HG03139 (cell line): ENCODE measurements at regions not wholly inside any gene's neighbourhood (a gene's known extent, or its start where the extent isn't known, plus 50 kb on each side); places are given as distances from the start of the nearest gene placed in this dataset.
"Not testable (repeated sequence)": the region's sequence is repeated elsewhere in the genome, so short reads cannot be mapped to it uniquely, and the experiment has no call there.

Source experiments
- ATAC-seq: cut with Tn5 transposase; IDR thresholded peaks from one replicate; pipeline ENCODE4 v1.9.1; 2021; ENCODE audit not compliant: unreplicated experiment

DNA sequence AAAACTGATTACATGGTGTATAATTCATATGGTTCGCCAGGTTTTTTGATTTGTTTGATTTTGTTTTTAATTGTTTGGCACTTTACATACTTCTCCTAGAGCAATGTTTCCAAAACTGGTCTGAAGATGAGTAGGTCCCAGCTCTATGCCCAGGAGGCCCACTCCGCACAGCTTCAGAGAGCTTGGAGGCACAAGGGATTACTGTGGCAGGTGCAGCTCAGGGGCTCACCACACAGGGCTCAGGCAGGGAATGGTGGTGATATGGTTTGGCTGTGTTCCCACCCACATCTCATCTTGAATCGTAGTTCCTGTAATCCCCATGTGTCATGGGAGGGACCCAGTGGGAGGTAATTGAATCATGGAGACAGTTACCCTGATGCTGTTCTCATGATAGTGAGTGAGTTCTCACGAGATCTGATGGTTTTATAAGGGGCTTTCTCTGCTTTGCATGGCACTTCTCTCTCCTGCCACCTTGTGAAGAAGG, 296.6 kb downstream of the MED10 start:
- no peak for ATAC-seq

DNA sequence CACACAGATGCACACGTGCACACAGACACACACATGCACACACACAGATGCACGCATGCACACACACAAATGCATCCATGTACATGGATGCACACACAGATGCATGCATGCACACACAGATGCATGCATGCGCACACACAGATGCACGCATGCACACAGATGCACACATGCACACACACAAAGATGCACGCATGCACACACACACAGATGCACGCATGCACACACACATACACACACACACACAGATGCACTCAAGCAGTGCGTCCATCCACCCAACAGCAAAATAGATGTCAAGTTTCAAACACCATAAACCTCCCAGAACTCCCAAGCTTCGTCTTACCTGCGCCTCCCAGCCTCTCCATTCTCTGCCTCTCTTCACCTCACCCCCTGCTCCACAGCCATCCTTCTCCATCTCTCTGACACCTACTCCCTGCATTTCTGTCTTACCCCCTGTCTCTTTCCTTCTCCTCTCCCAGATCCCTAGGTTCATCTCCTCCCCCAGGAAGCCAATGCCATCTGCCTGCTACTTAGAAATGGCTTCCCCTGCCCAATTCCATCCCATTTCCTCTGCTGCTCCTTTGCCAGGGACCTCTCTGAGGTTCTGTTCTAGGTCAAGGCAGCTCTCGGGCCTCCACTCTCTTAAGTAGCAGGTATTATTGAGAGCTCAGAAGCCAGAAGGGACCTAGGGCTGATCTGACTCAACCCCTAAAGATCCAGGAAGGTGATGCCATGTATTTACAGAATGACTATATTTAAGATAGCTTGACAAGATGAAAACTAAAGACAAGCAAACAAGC, 297.2 kb downstream of the MED10 start:
- ATAC-seq = no peak

DNA sequence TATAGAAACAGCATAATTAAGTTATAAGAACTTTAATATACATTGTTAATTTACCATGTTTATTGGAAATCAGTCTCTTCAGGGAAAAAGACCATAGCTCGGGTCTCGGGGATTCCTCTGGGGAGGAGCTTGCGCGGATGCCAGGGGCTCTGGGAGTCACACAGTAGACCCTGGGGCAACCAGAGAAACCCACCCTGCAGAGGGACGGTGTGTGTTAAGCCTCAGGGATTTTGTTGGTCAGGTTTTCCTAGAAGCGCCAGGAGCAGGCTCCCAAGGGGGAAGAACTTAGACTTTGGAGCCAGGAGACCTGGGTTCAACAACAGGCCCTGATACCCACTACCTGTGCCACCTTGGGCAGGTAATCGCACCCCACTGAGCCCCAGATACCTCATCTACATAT, 297.9 kb downstream of the MED10 start:
- no peak for ATAC-seq

DNA sequence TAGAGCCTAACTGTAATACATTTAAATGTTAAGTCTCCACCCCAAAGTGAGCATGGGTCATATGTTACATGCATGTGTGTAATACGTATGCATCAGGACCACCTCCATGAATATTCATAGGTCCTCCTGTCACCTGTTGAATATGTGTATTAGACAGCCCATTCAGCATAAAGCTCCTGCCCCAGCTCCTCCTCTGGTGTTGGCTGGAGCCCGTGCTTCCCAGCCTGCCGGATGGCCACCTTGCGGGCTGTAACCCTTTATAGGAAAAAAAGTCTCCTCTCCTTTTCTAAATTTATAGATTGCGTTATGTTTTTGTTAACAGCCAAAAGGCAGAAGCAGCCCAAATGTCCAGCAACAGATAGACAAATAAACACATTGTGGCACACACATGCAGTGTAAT, 299.5 kb downstream of the MED10 start:
- ATAC-seq = no peak

DNA sequence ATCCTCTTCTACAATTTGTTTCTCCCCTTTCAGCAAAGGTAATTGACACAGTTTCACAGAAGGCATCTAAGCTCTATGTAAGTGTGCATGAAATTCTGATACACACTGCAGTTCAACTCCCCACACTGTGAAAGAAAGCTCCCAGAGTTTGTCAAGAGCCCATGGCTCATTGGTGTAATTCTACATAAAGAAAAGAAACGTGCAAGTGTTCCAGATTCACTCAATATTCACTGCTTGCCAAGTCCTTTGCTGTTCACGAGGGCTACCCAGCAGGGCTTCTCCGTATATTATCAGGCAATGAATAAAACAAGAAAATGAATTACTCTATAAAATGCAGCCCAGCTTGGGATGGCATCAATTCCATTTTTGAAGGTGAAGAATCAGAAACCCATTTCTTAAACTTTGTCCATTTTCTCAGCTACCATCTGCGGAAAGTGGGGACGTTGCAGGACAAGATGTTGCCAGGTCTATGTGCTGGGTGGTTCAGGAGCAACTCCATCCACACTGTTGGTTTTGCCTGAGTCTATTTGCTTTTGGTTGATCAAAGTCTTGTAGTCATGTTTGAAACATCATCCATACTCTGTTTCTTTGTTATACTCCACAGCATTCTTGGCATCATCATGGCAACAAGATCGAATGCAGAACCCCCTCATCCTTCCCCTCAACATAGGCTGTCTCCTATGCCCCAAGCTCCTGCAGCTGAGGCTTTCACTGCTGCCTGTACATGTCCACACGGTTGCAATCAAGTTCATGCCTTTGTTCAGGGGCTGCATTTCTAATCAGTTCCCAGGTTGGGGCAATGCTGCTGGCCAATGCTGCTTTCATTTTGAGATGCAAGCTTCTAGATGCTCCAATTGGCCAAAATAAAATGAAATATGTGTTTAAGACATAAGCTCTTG, 301.8 kb downstream of the MED10 start:
- no peak for ATAC-seq

DNA sequence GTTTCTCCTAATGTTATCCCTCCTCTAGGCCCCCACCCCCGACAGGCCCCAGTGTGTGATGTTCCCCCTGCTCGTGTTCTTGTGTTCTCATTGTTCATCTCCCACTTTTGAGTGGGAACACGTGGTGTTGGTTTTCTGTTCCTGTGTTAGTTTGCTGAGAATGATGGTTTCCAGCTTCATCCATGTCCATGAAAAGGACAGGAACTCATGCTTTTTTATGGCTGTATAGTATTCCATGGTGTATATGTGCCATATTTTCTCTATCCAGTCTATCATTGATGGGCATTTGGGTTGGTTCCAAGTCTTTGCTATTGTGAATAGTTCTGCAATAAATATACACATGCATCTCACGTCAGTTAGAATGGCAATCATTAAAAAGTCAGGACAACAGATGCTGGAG, 305.9 kb downstream of the MED10 start:
- ATAC-seq = not testable (repeated sequence)

DNA sequence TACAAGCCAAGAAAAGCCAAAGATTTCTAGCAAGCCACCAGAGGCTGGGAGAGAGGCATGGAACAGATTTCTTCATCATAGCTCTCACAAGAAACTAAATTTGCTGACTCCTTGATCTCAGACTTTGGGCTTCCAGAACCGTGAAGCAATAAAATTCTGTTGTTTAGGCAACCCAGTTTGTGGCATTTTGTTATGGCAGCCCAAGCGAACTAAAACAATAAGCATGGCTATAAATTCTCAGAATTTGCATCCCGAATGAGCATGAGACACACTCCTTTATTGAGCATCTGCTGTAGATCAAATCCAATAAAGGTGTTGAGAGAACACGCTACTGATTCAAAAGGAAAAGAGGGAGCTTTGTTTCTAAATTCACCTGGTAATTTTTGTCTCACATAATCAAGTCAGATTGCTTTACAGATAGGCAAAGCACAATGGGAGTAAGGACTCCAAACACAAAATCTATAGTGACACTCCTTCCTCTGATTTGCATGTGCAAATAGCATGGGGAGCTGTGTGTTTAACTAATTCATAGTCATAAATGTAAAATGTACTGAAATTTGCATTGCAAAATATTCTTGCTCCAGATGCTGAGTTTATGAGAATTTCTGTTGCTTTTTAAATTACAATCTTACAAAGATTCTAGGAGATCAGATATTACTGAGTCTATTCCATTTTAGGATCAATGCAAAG, 308.7 kb downstream of the MED10 start:
- ATAC-seq = no peak

DNA sequence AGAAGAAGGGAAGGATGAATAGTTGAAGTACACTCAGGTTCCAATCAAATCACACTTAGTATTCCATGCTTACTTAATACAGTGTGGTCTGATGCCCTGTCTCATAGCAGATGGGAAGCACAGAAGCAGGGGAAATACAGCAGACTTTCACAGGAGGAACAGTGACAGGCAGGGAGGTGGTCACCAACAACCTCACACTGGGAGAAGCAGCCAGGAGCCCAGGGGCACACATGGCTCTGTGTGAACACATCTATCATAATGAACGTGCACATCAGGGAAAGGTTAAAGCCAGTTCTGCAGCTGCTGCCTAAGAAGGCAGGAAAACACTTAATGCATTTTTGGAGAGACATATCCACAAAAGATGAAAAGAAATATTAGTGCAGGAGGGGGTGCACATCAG, 312.3 kb downstream of the MED10 start:
- no peak for ATAC-seq

DNA sequence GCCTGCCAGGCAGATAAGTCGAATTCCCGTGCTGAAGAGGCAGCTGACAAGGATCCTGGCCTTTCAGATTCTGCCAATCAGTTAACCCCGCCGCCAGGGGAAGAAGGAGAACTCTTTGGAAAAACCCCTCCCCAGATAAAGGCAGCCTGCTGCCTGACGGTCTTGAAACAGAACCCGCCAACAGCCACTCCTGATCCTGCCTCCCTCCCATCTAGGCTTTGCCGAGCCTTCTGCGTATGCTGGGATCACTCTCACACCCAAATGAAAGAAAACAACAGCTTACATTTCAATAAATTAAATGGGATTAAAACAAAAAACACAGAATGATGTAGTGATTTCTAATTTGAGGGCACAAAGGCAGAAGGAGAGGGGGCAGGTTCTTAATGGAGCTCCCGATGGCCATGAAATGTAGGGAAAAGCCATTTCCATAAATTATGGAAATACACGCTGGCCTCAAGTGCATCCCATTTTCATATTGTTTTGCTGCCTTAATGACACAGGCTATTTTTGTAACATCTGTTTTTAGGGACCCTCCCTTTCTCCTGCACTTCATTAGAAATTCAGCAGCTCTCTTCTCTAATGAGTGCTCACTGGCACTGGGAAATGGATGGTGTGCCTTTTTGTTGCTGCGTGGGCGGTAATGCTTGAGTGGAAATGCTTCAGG, 319.1 kb downstream of the MED10 start:
- no peak for ATAC-seq

DNA sequence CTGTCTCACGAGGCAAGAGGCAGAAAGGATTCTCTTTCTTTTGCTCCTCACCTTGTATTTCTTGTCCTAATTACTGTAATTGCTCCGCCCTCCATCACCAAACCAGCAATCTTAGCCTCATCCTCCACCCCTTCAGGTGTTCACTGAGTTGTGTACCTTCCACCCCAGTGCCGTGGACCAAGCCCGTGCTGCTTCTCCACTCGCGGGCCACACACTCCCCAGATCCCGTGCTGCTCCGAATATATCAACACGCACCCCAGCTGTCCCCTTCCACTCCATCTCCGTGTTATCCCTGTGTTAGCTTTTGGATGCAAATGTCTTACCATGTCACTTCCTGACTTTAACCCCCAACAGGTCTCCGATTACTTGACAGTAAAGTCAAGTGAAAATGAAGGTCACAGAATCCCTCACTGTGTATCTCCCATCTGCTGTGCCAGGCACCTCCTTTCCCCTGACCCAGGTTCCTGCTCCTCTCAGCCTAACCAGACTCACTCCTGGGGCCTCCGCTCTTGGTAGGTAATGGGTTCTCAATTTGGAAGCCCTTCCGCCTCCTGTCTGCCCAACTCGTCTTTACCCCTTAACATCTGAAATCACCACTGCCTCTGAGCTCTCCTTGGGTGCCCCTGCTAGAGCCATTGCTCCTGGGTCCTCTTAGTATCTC, 320.2 kb downstream of the MED10 start:
- ATAC-seq = no peak

DNA sequence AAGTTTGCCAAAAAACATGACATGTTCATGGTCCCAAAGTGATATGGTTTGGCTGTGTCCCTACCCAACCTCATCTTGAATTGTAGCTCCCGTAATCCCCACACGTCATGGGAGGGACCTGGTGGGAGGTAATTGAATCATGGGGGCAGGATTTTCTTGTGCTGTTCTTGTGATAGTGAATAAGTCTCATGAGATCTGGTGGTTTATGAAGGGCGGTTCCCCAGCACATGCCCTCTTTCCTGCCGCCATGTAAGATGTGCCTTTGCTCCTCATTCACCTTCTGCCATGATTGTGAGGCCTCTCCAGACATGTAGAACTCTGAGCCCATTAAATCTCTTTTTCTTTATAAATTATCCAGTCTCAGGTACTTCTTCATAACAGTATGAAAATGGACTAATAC, 322.1 kb downstream of the MED10 start:
- ATAC-seq = no peak

DNA sequence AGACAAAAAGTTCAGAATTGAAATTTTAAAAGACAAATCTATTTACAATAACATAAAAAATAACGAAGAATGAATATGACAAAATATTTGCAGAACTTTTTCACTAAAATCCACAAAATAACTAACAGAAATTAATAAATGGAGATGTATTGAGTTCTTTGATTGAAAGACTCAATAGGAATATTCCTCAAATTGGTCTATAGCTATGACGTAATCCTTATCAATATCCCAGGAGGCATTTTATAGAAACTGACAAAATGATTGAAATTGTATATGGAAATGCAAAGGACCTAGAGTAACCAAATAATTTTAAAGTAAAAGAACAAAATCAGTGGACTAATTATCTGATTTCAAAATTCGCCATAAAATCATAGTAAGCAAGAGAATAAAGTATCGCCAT, 328.7 kb downstream of the MED10 start:
- ATAC-seq = no peak

DNA sequence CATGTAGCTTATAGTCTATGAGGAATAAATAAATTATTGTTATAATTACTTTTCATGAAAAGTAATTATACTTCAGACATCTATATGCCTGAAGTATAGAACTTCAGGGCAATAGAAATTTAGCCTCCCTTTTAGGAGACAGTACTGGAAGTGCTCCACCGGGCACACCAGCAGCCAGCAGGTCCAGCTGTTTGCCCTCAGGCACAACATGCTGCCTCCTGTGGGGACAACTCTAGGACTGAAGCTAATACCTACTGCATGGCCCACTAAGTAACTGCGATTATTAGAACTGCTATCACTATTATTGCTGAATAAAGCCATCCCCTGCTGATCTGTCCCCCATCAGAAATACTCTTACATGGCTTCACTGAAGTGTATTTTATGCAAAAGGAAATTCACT, 329.6 kb downstream of the MED10 start:
- ATAC-seq = no peak

DNA sequence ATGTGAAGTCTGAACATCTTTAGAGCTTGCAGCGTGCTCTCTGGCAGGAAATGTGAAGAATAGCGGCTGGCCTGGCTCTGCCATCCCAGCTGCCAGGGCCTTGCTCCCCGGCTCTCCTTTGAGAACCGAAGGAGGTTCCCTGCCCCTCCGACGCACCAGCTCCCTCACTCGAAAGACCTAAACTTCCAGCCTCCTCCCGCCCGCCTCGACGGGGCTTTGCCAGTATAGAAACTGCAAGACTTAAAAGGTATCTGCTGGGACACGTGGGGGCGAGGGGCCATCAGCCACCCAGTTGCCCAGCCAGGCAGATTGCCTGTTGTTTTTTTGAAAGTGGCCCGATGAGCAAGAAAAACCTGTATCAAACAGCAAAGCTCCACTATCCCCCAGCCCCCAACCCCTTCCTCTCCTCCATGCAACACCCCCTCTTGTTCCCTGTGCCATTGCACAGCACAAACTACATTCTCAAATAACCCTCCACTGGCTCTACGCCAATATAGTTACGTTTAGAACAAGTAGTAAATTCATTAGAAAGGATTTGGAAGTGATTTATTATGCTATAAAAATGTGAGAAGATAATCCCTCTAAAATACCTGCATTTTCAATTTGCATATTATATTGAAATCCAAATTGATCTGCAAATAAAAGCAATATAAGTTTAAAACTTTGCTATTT, 331.9 kb downstream of the MED10 start:
- no peak for ATAC-seq

DNA sequence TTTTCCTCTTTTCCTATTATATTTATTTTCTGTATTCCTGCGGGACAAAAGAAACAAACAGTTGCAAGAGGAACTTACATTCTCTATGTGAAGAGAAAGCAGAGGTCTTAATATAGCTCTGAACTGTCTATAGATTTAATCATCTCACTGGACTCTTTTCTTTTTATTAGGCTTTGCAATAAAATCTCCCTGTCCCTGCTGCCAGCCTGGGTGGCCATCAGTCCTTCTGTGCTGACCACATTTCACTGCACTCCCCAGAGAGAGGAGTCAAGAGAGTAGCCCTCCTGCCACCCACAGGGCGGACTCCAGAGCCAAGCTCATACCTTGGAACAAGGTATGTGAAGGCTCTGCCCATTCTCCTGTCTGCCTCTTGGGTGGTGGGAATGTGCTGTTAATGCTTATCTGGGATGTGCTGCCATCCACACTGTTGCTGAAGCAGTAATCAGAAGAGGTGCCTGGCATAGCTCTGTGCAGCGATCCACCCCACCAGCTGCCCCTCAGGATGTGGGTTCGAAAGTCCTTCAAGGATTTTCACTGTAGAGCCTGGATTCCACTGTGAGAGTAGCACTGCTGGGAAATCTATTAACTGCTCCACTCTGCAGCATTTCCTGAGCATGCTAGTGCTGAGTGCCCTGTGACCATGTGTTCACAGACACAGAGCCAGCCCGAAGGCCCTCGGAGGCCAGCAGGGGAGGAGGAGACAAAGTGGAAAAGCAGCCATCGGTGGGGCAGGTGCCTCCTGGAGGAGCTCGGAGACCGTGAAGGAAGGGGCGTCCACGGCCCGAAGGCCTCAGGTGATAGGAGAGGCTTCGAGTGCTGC, 334.6 kb downstream of the MED10 start:
- ATAC-seq = no peak

DNA sequence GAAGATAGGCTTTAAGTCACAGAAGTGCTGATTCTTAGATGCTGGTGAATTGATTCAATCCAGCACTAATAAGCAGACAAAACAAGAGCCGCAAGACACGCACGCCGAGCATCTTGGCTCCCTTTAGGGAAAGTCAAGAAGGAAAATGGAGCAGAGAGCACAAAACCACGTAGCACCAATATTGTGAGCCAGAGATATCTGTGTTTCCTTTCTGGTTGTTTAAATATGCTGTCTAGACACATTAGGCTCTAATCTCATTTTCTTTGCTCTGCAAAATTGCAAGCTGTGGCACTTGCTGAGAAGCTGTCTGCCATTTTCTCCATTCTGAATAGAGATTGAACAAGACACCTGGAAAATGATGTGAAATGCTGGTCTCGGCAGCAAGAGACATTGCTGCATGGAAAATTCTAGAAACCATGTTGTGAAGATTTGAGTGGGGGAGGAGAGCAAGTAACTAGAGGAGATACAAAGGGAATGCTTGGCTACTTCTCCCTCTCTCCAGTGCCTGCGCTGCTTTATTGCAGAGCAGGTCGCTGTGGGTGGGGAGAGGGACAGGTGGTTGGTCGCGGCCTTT, 336.3 kb downstream of the MED10 start:
- ATAC-seq = no peak

DNA sequence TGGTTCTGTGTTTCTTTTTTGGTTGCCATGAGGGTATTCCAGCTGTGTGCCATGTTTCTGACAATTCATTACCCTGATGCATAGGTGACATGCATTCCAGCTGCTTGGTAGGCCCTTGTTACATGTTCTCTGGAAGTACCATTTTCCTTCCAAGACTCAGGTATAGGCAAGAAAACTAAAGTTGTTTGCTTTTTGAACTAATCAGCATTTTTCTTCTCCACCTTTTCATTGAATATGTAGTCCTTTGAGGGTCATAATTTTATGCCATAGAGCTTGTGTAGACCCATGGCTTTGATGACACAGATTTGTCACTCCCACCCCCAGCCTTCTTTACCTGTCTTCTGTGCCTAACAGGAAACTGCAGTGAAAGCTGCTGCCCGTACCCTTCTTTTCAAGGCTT, 339.2 kb downstream of the MED10 start:
- no peak for ATAC-seq

DNA sequence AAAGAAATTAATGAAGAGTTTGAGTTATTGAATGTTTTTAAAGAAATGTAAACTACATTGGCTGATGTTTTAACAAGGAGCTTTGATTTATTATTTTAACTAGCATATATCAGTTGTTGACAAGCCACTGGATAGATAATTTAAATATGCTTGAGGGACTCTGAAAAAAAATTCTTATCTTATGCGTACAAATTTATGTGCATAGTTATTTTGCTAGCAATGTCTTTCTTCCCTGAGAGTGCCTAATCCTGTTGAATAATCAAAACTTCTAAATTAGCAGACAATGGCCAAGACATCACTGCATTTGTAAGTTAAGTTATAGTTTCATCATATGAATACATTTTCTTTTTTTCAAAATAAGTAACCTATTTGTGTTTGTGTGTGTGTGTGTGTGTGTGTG, 342.3 kb downstream of the MED10 start:
- ATAC-seq = no peak

DNA sequence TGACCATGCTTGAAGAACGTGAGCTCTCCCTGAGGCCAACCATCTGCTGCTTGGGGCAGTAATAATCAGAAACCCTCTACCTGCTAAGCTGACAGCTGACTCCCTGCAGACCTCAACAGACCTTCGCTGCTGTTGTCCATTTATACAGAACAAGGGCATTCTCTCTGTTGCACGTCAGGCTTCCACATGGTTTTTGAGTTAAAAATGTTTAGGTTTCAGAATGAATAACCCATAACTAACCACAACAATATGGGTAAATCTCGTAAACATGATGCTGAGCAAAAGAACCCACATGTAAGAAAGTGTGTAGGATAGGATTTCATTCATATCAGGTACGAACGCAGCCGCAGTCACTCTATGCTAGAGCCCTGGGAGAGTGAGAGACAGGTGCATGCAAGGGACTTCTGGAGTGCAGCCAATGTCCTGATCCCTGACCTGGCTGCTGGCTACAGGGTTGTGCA, 348.5 kb downstream of the MED10 start:
- ATAC-seq = no peak
